Right renal cortex interstitium (tissue), 3 donors: ENCODE measurements at regions not wholly inside any gene's neighbourhood (a gene's known extent, or its start where the extent isn't known, plus 50 kb on each side); places are given as distances from the start of the nearest gene placed in this dataset.

ENCODE experiments used
- DNase-seq, 3 donors: peaks; one replicate each; pipeline ENCODE4 v3.0.0-alpha.2; 2013; ENCODE audit warnings: low read depth in 3 of 3, low spot score in 2 of 3

DNA sequence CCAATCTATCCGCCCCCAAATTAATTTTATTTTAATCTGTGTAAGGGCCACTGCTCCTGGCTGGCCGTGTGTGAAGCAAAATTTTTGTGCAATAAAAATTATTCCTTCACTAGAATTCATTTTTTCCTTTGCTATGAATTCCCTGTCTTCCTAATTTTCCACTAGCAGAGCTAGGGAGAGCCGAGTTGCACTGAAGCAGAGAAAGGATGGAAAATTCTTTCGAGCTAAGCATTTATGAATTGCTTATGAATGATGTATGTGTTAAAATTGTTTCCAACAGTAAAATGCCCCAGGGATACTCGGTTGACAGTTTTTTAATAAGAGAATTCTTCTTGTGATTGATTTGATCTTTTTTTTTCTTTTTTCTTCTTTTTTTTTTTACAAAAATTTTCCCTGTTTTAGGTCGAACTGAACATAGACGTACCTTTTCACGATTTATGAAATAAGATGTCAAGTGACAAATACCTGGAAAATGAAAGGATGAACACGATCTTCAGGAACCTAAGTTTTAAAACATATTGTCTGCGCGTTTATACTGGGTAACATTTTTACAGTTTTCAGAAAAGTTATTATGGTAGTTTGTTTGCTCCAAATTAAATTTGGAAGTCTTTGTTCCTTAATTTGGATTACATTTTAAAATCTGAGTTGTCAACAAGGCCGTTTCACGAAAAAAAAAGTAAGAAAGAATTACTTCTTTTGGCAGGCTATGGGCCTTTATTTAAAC lies 288.8 kb upstream of the NFE2L3 start:
- no peak for DNase-seq

- DNase-seq, result no peak
Measured at GRCh38 chr7:25863729-25864110, 288.3 kb upstream of the NFE2L3 start.

GRCh38 chr7:25864511-25864910 lies 287.5 kb upstream of the NFE2L3 start:
- no peak for DNase-seq

DNA sequence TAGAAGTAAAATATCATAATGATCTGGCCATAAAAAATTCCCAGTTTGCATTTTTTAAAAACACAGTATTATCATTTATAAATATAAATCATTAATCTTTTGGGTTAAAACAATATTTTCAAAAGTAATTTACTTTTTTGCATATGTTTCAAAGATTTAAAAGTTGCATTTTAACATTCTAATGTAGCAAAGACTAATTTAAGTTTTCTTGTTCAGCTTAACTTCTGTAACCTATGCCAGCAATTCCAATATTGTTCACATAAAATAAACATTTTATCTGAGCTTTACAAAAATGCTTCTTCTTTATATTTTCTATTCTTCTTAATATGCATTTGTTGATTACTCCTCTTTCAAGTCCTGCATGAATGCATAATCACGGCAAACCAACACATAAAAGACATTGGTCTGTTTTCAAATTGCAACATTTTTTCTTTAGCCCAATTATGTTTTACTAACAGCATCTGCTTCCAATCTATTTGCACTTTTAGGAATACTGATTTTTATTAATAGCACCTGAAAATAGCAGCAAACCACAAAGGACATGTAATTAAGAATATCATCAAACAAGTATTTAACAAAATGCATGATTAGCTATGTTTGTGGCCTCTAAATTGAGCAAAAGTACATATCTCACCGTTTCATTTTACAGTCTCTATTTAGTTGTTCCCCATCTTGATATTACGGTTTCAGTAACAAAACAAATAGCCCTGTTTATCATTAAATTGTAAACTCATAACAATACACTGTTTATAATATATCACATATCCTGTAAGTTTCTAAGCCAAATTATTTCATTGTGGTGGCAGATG lies 286.9 kb upstream of the NFE2L3 start:
- DNase-seq, result no peak

DNA sequence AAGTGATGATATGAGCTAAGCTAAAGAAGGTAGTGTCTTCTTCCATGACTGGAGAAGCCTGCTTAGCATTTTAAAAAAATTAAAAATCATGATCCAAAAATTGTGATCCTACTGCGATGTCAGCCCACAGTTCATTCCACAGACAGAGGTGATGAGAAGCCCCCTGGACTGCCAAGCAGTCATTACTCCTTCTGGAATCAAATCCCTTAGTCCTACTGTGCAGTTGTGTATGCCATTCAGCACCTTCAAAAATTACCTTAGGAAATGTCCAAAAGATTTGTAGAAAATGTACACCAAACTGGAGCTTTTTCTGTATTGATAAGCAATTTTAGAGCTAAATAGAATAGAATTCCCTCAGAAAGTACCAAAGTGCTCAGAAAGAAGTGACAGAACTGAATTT lies 283.5 kb upstream of the NFE2L3 start:
- no peak for DNase-seq

DNA sequence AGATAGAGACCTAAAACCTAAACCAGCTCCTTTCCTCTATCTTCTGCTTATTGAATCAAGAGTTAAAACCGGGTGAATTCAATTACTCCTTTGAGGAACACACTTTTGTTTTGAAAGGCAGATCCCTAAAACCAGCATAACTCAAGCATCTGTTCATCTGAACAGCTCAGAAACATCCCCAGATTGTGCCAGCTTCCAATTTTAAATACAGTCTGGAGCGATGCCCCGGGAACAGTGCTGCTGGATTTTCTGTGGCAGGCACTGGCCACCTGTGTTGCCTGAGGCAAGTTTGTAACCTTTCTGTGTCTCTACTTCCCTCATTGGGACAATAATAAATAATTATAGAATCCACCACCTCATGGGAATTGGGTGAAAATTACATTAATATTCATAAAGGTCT lies 281.4 kb upstream of the NFE2L3 start:
- no peak for DNase-seq

DNA sequence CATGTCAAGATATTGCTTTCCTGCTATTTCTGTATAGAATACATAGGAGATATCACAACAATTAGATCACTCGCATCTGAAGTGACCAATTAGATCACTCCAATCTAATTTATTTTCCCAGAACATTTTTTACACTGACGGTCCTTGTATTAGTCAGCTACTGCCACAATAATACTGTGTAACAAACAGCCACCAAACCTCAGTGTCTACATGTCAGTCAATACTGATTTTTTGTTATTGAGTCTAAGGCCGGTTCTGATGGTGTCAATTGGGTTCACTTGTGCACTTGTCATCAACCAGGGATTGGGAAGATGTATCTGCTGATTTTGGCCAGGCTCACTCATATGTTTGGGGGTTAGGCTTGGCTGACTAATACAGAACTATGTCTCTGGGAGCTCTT lies 275.9 kb upstream of the NFE2L3 start:
- no peak for DNase-seq

- DNase-seq, result no peak
Measured at GRCh38 chr7:25877802-25878789, 273.9 kb upstream of the NFE2L3 start.

GRCh38 chr7:25879799-25880198 lies 272.2 kb upstream of the NFE2L3 start:
- DNase-seq, result no peak

DNA sequence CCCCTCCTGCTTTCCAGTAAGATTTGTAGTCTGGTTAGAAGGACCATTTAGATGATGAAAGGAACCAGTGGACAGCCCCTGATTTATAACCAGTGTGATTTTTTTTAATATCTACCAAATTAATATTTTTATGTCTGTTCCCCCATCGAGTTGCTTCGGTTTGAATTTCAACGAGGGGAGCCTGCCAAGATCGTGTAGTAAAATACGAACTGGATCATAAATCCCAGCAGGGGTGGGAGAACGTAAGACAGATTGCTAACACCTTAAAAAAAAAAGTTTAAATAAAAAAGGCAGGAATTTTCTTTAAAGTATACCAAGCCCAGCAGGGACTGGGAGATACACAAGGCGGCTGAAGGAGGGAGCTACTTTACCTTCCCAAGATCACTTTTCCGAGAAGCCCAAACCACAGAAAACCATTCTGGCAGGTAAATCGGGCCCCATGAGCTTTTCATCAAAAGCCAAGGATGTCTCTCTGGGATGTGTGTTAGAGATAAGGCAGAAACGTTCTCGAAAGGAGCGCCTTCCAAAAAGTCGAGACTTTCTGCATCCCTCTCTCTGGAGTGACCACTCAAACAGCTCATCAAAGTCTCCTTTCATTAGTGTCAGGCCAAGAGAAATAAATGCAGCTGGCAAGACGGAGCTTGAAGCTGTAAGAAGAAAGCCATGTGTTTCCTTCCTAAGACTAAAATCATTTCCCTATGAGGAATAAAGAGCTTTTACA lies 270.5 kb upstream of the NFE2L3 start:
- DNase-seq, result no peak

DNA sequence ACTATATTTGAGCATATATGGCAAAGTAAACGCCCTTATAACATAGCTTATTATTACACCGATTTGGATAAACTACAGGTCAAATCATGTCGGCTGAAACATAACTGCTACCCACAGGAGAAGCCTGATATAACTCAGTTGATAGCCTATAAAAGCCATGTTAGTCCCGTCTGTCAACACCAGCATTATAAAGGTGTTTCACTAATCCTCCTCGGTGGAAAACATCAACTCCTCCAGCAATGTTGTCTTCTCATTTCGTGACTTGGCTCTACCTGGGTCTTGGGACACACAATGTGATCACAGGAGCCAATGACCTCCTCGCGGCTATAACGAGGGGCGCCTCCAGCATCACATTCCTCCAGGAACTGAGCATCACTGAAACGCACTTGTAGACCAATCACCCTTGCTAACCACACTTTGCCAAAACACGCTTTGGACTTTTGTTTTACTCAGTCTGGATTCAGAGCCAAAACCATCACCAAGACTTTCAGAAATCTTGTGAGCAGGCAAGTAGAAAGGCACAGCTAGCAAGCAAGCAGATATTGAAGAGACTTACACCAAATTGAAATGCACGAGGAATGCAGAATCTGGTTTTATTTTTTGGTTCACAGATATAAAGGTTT lies 269.7 kb upstream of the NFE2L3 start:
- DNase-seq, result no peak

- no peak for DNase-seq
Measured at GRCh38 chr7:25884265-25884828, 267.7 kb upstream of the NFE2L3 start.

DNA sequence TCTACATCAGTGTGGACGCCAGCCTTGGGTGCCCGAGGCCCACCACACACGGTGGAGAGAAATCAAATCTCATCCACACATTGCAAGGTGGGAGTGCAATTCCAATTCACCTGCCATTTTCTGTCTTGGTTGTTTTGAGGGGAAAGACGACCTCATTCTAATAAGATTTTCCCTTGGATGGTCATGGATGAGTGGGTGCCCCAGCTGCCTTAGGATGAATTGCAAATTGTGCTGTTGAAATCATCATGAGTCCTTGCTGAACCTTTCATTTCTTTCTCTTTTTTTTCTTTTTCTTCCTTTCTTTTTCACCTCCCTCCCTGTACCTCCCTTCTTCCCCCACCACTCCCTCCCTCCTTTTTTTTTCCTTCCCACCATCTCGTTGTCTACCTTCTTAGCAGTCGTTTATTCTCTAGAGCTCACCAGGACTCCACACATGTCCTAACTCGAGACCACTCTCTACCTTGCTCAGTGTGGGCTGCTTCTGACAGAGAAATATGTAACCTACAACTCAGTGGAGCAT lies 266.9 kb upstream of the NFE2L3 start:
- DNase-seq, result no peak

DNA sequence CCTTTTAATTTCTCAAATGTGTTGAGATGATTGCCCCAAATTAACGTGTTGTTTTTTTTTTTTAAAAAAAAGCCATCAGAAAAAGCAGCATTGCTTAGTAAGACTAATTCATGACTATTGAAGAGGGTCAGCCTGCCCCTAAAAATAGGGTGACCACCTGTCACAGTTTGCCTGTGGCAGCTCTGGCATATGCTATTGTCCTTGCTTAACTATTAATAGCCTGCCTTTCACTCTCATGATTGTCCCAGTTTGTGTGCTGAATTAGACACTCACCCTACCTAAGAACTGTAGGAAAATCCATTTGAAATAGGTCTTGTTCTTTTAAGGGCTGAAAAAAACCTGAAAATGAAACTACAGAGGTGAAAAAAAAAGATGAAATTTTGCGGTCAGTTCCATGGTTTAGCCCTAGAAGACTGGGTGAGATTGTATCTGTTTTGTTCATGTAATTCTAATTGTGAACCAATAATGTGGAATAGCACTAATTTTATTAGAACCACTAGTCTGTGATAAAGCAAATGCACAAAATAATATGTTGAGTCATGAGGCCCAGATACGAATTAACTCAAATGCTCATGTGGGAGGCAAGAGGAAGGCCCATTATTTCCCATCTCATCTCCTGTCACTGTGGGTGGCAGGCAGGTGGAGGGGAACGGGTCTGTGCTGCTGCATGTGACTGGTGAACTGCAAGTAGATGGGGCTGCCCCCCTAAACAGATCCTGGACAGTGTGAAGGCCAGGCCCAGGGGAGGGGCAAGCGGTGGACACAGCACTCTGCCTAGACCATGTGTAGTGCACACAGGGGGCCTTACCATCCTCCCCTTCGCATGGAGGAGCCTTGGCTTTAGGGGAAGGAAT lies 265.4 kb upstream of the NFE2L3 start:
- DNase-seq, result no peak

DNA sequence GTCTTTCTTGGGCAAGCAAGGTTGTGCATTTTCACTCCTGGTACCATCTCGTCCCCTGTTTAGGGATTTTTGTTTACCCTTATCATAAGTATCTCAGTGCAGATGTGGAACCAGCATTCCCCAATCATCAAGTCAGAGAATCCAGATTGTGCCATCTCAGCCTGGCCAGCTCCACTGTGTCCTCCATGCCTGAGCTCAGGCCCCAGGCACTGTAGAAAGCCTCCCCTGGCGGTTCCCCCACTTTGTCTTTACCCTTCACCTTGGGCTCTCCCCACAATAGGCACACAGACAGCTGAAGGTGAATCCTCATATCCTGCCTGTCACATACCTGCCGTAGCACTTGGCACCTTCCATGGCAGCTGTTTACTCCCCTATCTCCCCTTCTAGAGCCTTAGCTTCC lies 264.7 kb upstream of the NFE2L3 start:
- no peak for DNase-seq

- DNase-seq, result no peak
Measured at GRCh38 chr7:25887795-25888559, 264.0 kb upstream of the NFE2L3 start.

GRCh38 chr7:25889765-25890164 lies 262.2 kb upstream of the NFE2L3 start:
- no peak for DNase-seq

DNA sequence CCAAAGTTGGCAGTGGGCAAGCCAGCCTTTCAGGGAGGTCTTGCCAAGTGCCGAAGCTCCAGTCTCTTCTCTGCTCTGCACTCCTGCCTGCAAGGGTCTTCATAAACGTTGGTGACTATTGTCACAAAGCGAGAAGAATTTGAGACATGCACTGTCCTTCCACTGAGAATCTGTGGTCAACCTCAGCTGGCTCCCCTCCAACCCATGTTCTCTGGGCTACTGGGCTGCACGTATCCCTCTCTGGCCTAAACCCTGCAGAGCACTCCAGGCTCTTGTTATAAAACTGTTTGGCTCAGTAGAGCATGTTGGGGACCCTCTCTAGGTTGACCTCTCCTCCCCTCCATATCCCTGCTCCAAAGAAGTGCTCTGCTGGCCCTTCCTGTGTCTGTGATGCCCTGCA lies 260.4 kb upstream of the NFE2L3 start:
- DNase-seq, result no peak
